Erythroblast (primary cell): ENCODE measurements at regions not wholly inside any gene's neighbourhood (a gene's known extent, or its start where the extent isn't known, plus 50 kb on each side); places are given as distances from the start of the nearest gene placed in this dataset.

Experiments used
- DNase-seq, 2 experiments: peaks; one replicate each; lab custom pipeline; 2025; lab: John Stamatoyannopoulos, UW
- GATA1 ChIP-seq: IDR thresholded peaks from 2 replicates; pipeline ENCODE4 v1.6.1; 2011; ENCODE audit warnings: low read depth, mild to moderate bottlenecking, control low read depth, low read length, moderate library complexity
- POLR2A ChIP-seq: IDR thresholded peaks from 2 replicates; pipeline ENCODE4 v1.6.1; 2011; ENCODE audit warnings: mild to moderate bottlenecking, low read length

- TF ChIP-seq POLR2A (no peak), GATA1 (no peak)
- no peak for DNase-seq
Observed at GRCh38 chr6:24060982-24061754, 64.8 kb upstream of the NRSN1 start.

GRCh38 chr6:24064106-24064505 is 61.9 kb upstream of the NRSN1 start:
- DNase-seq, result peak in 1 of 2 experiments; percentile 10

GRCh38 chr6:24064832-24065231 is 61.2 kb upstream of the NRSN1 start:
- no peak for DNase-seq
- TF ChIP-seq GATA1 (no peak), POLR2A (no peak)

More at GRCh38 chr6:24064106-24064505, 61.9 kb upstream of the NRSN1 start:
- TF ChIP-seq GATA1 (no peak), POLR2A (no peak)

GRCh38 chr6:24069526-24069925 is 56.5 kb upstream of the NRSN1 start:
- TF ChIP-seq POLR2A, result no peak
- no peak for TF ChIP-seq GATA1

GRCh38 chr6:24072038-24072746 is 53.8 kb upstream of the NRSN1 start:
- TF ChIP-seq POLR2A (no peak), GATA1 (no peak)
- DNase-seq, result no peak

More at GRCh38 chr6:24069526-24069925, 56.5 kb upstream of the NRSN1 start:
- DNase-seq, result no peak

- no peak for DNase-seq
- TF ChIP-seq GATA1, result no peak
- no peak for TF ChIP-seq POLR2A
Observed at GRCh38 chr6:24076011-24076410, 50.0 kb upstream of the NRSN1 start.
